Natural killer cell treated with Interleukin-12 subunit alpha and Interleukin-12 subunit beta and Interleukin-15 and Interleukin-18, amount 100 ng/mL, for 72 hours (primary cell): ENCODE measurements at regions not wholly inside any gene's neighbourhood (a gene's known extent, or its start where the extent isn't known, plus 50 kb on each side); places are given as distances from the start of the nearest gene placed in this dataset.
"Not testable (repeated sequence)": the region's sequence is repeated elsewhere in the genome, so short reads cannot be mapped to it uniquely, and the experiment has no call there.

Experiments used
- ATAC-seq, 2 donors: fragments of 150-1000 bp; cut with Tn5 transposase in 1 of 2; sonication (Bioruptor Pico), chemical (Tn5 transposase) in 1 of 2; 2 replicates each; pipeline ENCODE4 v1.10.0; 2021
- DNase-seq: peaks from one replicate; pipeline ENCODE4 v3.0.0; 2022; ENCODE audit warnings: low spot score
- H3K27ac Mint-ChIP-seq, 2 donors: 1 replicate in 1 of 2; 2 replicates in 1 of 2; pipeline ENCODE4 v1.8.0; 2022; ENCODE audit warnings: mixed read lengths in 2 of 2, mild to moderate bottlenecking in 1 of 2, moderate library complexity in 1 of 2
- H3K27me3 Mint-ChIP-seq, 2 donors: 1 replicate in 1 of 2; 2 replicates in 1 of 2; pipeline ENCODE4 v1.8.0; 2022; ENCODE audit warnings: mixed read lengths in 2 of 2
- H3K36me3 Mint-ChIP-seq: one replicate; pipeline ENCODE4 v1.8.0; 2022; ENCODE audit warnings: mixed read lengths
- H3K4me1 Mint-ChIP-seq, 2 donors: 1 replicate in 1 of 2; 2 replicates in 1 of 2; pipeline ENCODE4 v1.8.0; 2022; ENCODE audit warnings: low read depth in 2 of 2, mixed read lengths in 2 of 2, mild to moderate bottlenecking in 1 of 2
- H3K4me3 Mint-ChIP-seq: one replicate; pipeline ENCODE4 v1.8.0; 2022; ENCODE audit warnings: mixed read lengths
- H3K9me3 Mint-ChIP-seq: 2 replicates; pipeline ENCODE4 v1.8.0; 2022; ENCODE audit warnings: mixed read lengths

DNA sequence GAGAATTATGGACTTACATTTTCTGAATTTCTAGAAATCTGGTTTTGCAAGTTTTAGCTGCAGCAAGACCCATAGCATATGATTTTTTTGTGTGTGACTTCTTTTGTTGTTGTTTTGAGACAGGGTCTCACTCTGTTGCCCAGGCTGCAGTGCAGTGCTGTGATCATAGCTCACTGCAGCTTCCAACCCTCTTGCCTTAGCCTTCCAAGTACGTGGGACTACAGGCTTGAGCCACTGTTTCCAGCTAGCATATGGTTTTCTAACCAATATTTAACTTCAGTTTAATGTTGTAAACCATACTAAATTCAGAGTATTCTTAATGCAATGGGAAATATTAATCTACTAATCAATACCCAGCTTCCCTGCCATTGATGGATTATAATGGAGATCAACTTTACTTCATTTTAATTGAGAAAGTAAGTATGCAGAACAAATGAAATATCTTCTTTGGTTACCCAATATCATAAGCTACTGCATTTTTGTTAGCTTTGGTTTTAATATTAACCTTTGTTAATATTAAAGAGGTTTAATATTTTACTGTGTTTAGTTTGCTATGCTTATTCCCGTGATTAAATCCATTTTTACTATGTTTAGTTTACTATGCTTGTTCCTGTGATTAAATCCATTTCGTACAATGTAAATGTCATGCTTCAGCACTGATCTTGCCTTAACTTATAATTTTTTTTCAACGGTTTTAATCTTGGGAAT, 273.4 kb upstream of the TMEFF2 start:
- no peaks in the 10 kb centered on the region for H3K27me3 Mint-ChIP-seq

GRCh38 chr2:192465141-192465540, 270.4 kb upstream of the TMEFF2 start:
- Mint-ChIP-seq H3K9me3 (peaks cover 4% of the 10 kb centered on the region), H3K4me1 (no peaks in the 10 kb centered on the region), H3K27ac (no peak overlapping the region), H3K4me3 (no peak overlapping the region), H3K36me3 (no peaks in the 10 kb centered on the region), H3K27me3 (no peaks in the 10 kb centered on the region)
- DNase-seq (no peak), ATAC-seq (no peak)

More for the DNA sequence above, 273.4 kb upstream of the TMEFF2 start:
- no peak overlapping the region for H3K4me3 Mint-ChIP-seq
- H3K9me3 Mint-ChIP-seq, result peaks cover 4% of the 10 kb centered on the region
- no peaks in the 10 kb centered on the region for H3K36me3 Mint-ChIP-seq
- ATAC-seq, result no peak
- no peaks in the 10 kb centered on the region for H3K4me1 Mint-ChIP-seq
- no peak for DNase-seq
- no peak overlapping the region for H3K27ac Mint-ChIP-seq

DNA sequence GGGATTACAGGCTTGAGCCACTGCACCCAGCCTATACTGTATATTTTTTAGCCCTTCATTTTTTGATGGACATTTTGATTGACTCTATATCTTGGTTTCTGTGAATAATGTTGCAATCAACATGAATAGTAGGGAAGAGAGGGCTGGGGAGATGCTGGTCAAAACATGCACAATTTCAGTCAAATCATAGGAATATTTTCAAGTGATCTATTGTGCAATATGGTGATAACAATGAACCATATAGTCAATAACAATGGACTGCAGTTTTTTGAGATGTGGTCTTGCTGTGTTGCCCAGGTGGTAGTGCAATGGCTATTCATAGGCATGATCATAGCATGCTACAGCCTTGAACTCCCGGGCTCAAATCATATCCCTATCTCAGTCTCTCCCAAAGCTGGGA, 264.7 kb upstream of the TMEFF2 start:
- DNase-seq (no peak), ATAC-seq (no peak)
- Mint-ChIP-seq H3K4me3 (no peak overlapping the region), H3K4me1 (no peaks in the 10 kb centered on the region), H3K36me3 (no peaks in the 10 kb centered on the region), H3K27ac (no peak overlapping the region), H3K27me3 (no peaks in the 10 kb centered on the region), H3K9me3 (peaks cover under 1% of the 10 kb centered on the region)

- H3K9me3 Mint-ChIP-seq, result peaks cover 10% of the 10 kb centered on the region
These were observed 254.1 kb upstream of the TMEFF2 start for GRCh38 chr2:192448881-192449280.

GRCh38 chr2:192444286-192444838, 249.6 kb upstream of the TMEFF2 start:
- no peaks in the 10 kb centered on the region for H3K4me1 Mint-ChIP-seq
- H3K27ac Mint-ChIP-seq, result no peak overlapping the region
- no peak overlapping the region for H3K4me3 Mint-ChIP-seq
- no peaks in the 10 kb centered on the region for H3K27me3 Mint-ChIP-seq
- H3K9me3 Mint-ChIP-seq, result peaks cover 4% of the 10 kb centered on the region
- no peak for ATAC-seq
- H3K36me3 Mint-ChIP-seq, result no peaks in the 10 kb centered on the region
- DNase-seq, result no peak

More at GRCh38 chr2:192448881-192449280, 254.1 kb upstream of the TMEFF2 start:
- Mint-ChIP-seq H3K27me3 (no peaks in the 10 kb centered on the region), H3K4me3 (no peak overlapping the region), H3K4me1 (no peaks in the 10 kb centered on the region), H3K27ac (no peak overlapping the region), H3K36me3 (no peaks in the 10 kb centered on the region)
- ATAC-seq (no peak), DNase-seq (no peak)

DNA sequence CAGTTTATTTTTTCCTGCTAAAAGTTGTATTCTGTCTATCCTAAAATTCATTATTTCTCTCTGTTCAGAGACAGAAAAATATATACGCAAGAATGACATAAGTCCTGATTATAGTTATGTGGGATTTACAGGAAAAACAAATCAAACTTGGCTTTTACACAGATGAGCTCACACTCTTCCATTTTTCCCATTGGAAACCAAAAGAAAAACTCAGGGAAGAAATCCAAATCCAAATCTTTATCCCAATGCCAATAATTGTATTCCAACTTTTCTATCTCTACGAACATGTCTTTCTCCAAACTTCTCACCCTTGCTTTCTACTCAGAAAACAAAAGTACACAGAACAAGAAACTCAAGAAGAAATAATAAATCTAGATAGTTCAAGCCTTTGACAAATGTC, 249.1 kb upstream of the TMEFF2 start:
- Mint-ChIP-seq H3K27me3 (no peaks in the 10 kb centered on the region), H3K9me3 (peaks cover 3% of the 10 kb centered on the region), H3K4me1 (no peaks in the 10 kb centered on the region), H3K27ac (no peak overlapping the region), H3K36me3 (no peaks in the 10 kb centered on the region), H3K4me3 (no peak overlapping the region)
- DNase-seq, result no peak
- ATAC-seq, result no peak

- H3K4me1 Mint-ChIP-seq, result no peaks in the 10 kb centered on the region
- DNase-seq (no peak), ATAC-seq (no peak)
- H3K36me3 Mint-ChIP-seq, result no peaks in the 10 kb centered on the region
- no peak overlapping the region for H3K4me3 Mint-ChIP-seq
- H3K9me3 Mint-ChIP-seq, result peaks cover 2% of the 10 kb centered on the region
- H3K27ac Mint-ChIP-seq, result no peak overlapping the region
- no peaks in the 10 kb centered on the region for H3K27me3 Mint-ChIP-seq
These were observed 243.5 kb upstream of the TMEFF2 start for GRCh38 chr2:192438239-192438638.

GRCh38 chr2:192437653-192438052, 242.9 kb upstream of the TMEFF2 start:
- H3K9me3 Mint-ChIP-seq, result peaks cover 2% of the 10 kb centered on the region
- DNase-seq (no peak), ATAC-seq (no peak)
- no peaks in the 10 kb centered on the region for H3K36me3 Mint-ChIP-seq
- H3K27ac Mint-ChIP-seq, result no peak overlapping the region
- H3K4me3 Mint-ChIP-seq, result no peak overlapping the region
- H3K4me1 Mint-ChIP-seq, result no peaks in the 10 kb centered on the region
- no peaks in the 10 kb centered on the region for H3K27me3 Mint-ChIP-seq

DNA sequence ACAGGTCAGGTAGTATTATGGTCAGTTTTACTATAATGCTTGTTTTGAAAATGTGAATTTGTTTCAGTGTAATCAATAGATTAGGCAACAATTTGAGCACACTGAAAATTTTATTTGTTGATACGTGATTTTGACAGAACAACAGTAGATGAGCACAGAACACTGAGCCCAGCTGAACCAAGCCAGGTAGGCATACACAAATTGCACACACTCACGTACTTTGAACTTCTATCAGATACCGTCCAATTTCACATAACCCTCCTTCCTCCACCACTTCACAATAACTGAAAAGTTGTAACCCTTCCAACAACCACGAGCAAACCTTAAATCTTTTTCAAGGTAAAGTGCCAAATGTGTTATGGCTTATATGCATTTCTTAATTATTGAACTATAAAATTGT, 229.5 kb upstream of the TMEFF2 start:
- Mint-ChIP-seq H3K36me3 (no peaks in the 10 kb centered on the region), H3K27me3 (no peaks in the 10 kb centered on the region), H3K4me3 (no peak overlapping the region), H3K9me3 (peaks cover 8% of the 10 kb centered on the region), H3K27ac (no peak overlapping the region), H3K4me1 (no peaks in the 10 kb centered on the region)
- no peak for ATAC-seq
- DNase-seq, result no peak

DNA sequence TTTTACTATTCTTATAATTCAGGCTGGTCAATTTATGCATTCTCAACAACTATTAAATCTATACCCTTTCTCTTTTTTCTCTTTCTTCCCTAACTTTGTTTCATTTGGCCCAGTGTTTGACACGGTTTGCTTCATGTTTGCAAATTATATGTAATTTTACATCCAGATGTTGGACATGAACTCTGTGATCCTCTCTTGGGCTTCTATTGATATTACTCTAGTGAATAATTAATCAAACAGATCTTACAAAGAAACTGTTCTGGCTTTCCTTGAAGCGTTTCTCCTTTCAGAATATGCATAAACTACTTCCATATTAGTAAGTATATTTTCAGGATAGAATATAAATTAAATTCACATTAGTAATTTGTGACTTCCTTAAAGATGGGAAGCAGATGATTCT, 225.1 kb upstream of the TMEFF2 start:
- no peak for DNase-seq
- Mint-ChIP-seq H3K27ac (no peak overlapping the region), H3K9me3 (peaks cover 5% of the 10 kb centered on the region), H3K4me3 (no peak overlapping the region), H3K4me1 (no peaks in the 10 kb centered on the region), H3K36me3 (no peaks in the 10 kb centered on the region), H3K27me3 (no peaks in the 10 kb centered on the region)
- ATAC-seq, result no peak

DNA sequence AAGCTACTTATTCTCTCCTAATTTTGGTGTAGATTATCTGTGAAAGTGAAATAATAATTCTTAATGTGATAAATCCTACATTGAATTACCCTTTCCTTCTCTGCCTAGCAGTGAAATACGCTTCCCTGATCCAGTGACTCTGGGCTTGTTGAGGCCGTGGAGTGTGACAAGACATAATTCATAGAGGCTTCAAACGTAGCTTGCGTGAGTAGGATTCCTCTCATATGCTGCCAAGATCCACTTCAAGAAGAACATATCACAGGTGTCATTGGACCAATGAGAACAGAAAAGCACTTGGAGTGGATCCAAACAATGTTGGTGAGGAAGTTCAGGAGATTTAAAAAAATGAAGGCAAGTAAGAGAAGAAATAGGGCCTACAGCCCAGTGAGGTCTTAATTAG, 221.3 kb upstream of the TMEFF2 start:
- DNase-seq, result no peak
- Mint-ChIP-seq H3K27me3 (no peaks in the 10 kb centered on the region), H3K27ac (no peak overlapping the region), H3K4me3 (no peak overlapping the region), H3K36me3 (no peaks in the 10 kb centered on the region), H3K9me3 (peaks cover 3% of the 10 kb centered on the region), H3K4me1 (no peaks in the 10 kb centered on the region)
- no peak for ATAC-seq

GRCh38 chr2:192414794-192415193, 220.1 kb upstream of the TMEFF2 start:
- Mint-ChIP-seq H3K27ac (no peak overlapping the region), H3K9me3 (peaks cover 2% of the 10 kb centered on the region)

GRCh38 chr2:192413812-192414681, 219.3 kb upstream of the TMEFF2 start:
- no peak for DNase-seq
- Mint-ChIP-seq H3K27me3 (no peaks in the 10 kb centered on the region), H3K4me3 (no peak overlapping the region), H3K9me3 (no peaks in the 10 kb centered on the region), H3K27ac (no peak overlapping the region), H3K36me3 (no peaks in the 10 kb centered on the region), H3K4me1 (no peaks in the 10 kb centered on the region)
- peak in 1 of 2 donors; percentile 67 for ATAC-seq

More at GRCh38 chr2:192414794-192415193, 220.1 kb upstream of the TMEFF2 start:
- no peaks in the 10 kb centered on the region for H3K27me3 Mint-ChIP-seq
- H3K4me1 Mint-ChIP-seq, result no peaks in the 10 kb centered on the region
- ATAC-seq (peak in 1 of 2 donors; percentile 44), DNase-seq (no peak)
- no peaks in the 10 kb centered on the region for H3K36me3 Mint-ChIP-seq
- no peak overlapping the region for H3K4me3 Mint-ChIP-seq

DNA sequence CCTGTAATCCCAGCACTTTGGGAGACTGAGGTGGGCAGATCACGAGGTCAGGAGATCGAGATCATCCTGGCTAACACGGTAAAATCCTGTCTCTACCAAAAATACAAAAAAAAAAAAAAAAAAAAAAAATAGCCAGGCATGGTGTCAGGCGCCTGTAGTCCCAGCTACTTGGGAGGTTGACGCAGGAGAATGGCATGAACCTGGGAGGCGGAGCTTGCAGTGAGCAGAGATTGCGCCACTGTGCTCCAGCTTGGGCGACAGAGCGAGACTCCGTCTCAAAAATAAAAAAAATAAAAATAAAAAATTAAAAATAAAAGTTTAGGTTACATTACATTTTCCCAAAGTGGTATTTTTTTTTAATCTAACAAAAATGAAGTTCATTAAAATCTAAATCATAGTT, 218.1 kb upstream of the TMEFF2 start:
- H3K27ac Mint-ChIP-seq, H3K27me3 Mint-ChIP-seq, H3K4me1 Mint-ChIP-seq, ATAC-seq, H3K4me3 Mint-ChIP-seq, H3K9me3 Mint-ChIP-seq, DNase-seq, H3K36me3 Mint-ChIP-seq: not testable (repeated sequence)
